RWPE1 (cell line): ENCODE measurements at regions not wholly inside any gene's neighbourhood (a gene's known extent, or its start where the extent isn't known, plus 50 kb on each side); places are given as distances from the start of the nearest gene placed in this dataset.
A peak's percentile ranks its signal among the peaks of the same experiment; 100 is the strongest.

Experiments used
- CTCF ChIA-PET: fragments of 350-600 bp; sonication (Branson Sonifier 250); formaldehyde crosslinking; extraction: SDS; loops from one replicate; lab custom pipeline; 2021; lab: Yijun Ruan, JAX
- POLR2A ChIA-PET: fragments of 400-600 bp; formaldehyde crosslinking; extraction: SDS; loops from one replicate; lab custom pipeline; 2020; ENCODE audit warnings: antibody characterized with exemption; ENCODE audit not compliant: low non-redundant PET; lab: Yijun Ruan, JAX
- DNase-seq: peaks from one replicate; pipeline ENCODE4 v3.0.0; 2012; ENCODE audit warnings: low spot score
- H3K27ac ChIP-seq: fragments of 450-650 bp; 2 replicates; pipeline ENCODE4 v1.5.1; 2017
- CTCF ChIP-seq: fragments of 450-650 bp; conservative IDR thresholded peaks from 2 replicates; pipeline ENCODE4 v1.5.1; 2017; ENCODE audit warnings: low read depth, mild to moderate bottlenecking

- no peak overlapping the region for H3K27ac ChIP-seq
- DNase-seq: no peak
- ChIA-PET POLR2A (no interaction called here), CTCF (interaction anchor here (0.5 to 1.3 kb wide), 4 partner anchors 37 to 277 kb away, joined by 3 to 8 read pairs (median 4); partner anchors contain the start of gene FSTL4)
- no peak for TF ChIP-seq CTCF
Observed at GRCh38 chr5:133818869-133819600, 149.4 kb downstream of the C5orf15 start.

- POLR2A ChIA-PET: no interaction called here
- DNase-seq: peak; percentile 75
- H3K27ac ChIP-seq: peak overlapping the region; percentile 76
- TF ChIP-seq CTCF: no peak
- CTCF ChIA-PET: interaction anchor here (0.6 to 1.3 kb wide), 4 partner anchors 38 to 276 kb away, joined by 3 to 8 read pairs (median 5); no protein-coding TSS in a partner anchor
Observed at GRCh38 chr5:133818031-133818431, 150.4 kb downstream of the C5orf15 start.

- peak overlapping the region; percentile 76 for H3K27ac ChIP-seq
- no peak for TF ChIP-seq CTCF
- ChIA-PET CTCF (interaction anchor here (0.6 kb wide), 1 partner anchor 179 kb away, joined by 4 read pairs; no protein-coding TSS in a partner anchor), POLR2A (no interaction called here)
- no peak for DNase-seq
Observed at GRCh38 chr5:133817456-133817855, 151.0 kb downstream of the C5orf15 start.

GRCh38 chr5:133816791-133817190 lies 151.6 kb downstream of the C5orf15 start:
- ChIA-PET POLR2A (no interaction called here), CTCF (no interaction called here)
- DNase-seq: no peak
- no peak overlapping the region; the same call in 1 of the 2 replicates for H3K27ac ChIP-seq
- no peak for TF ChIP-seq CTCF

DNA sequence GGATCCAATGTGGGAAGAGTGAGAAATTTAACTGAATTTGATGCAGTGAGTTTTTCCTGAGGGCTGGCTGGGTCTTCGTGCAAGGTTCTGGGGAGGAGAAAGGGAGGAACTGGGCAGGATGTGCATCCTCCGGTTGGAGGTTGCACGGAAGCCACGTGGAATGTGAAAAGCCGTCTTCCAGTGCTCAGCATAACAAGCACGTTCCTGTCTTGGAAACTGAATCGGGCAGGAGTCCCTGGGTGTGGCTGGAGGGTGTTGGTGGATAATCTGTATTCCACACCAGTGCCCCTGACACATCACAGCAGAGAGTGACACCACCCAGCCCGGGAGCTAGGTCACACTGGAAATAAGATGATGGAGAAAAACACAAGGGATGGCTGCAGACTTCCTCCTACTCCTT lies 154.3 kb downstream of the C5orf15 start:
- peak overlapping the region; percentile 71 for H3K27ac ChIP-seq
- ChIA-PET CTCF (no interaction called here), POLR2A (no interaction called here)
- peak; percentile 22 for DNase-seq
- TF ChIP-seq CTCF: no peak

DNA sequence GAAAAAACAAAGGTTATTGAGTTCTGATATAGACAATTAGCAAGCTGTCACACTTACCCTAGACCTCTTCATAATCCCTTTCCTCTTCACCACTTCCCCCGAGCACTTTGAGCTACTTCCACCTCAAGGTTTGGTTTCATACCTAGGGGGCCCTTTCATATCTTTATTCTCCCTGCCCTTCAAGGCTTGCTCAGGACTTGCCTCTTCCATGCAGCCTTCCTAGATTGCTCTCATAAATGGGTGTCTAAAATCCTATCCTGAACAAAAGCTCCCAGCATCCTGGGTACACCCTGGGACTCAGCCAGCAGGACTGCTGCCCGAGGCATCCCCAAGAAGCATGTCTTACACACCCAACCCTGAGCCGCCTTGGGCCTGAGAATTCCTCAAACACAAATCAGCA lies 157.3 kb downstream of the C5orf15 start:
- ChIA-PET CTCF (no interaction called here), POLR2A (no interaction called here)
- no peak for TF ChIP-seq CTCF
- no peak overlapping the region for H3K27ac ChIP-seq
- DNase-seq: no peak
